ENCODE measurements at regions not wholly inside any gene's neighbourhood (a gene's known extent, or its start where the extent isn't known, plus 50 kb on each side); places are given as distances from the start of the nearest gene placed in this dataset.

DNA sequence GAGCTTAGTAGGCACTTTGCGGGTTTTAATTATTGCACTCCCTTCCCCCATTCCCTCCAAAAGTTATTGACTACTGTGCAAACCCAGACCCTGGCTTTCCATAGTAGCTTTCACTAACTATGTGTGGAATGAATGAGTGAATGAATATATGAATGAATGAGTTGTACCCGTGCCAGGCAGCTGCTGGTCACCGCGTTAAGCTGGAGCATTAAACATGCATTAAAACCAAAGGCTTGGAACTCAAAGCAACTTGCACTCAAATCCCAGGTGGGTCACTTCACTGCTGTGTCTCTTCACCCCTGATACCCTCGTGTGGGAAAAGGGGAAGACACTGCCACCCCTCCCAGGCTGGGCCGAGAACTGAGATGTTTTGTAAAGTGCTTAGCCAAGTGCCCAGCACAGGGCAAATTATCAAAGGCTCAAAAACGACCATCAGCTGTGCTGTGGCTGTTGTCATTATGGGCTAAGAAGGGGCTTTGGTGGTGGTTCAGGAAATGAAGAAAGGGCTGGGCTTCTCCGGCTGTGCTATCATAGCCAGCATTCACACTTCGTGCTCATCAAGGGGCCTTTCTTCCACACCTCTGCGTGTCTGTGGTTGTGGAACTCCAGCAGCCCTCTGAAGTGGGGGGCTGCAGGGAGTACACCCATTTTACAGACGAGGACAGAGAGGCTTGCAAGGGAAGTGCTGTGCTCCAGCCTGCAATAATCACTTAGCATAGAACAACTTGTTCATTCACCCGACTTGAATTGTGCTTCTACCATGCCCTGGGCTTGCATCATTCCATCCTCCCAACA is 60.2 kb upstream of the STX16 start:
- no peaks in the 10 kb centered on the region for H3K36me3 ChIP-seq
- H3K4me1 ChIP-seq = peaks cover 34% of the 10 kb centered on the region
- H3K27me3 ChIP-seq = no peaks in the 10 kb centered on the region
- no peak for TF ChIP-seq Cebpa-rat (IDR thresholded peaks at IDR 0.05)
- H3K4me2 ChIP-seq = peak overlapping the region; percentile 83
- no peaks in the 10 kb centered on the region for H4K20me1 ChIP-seq
- no peaks in the 10 kb centered on the region for H3K9me3 ChIP-seq
- no peak overlapping the region for H3K27ac ChIP-seq
- no peak overlapping the region for H3K4me3 ChIP-seq
- H3K9ac ChIP-seq = no peak overlapping the region

DNA sequence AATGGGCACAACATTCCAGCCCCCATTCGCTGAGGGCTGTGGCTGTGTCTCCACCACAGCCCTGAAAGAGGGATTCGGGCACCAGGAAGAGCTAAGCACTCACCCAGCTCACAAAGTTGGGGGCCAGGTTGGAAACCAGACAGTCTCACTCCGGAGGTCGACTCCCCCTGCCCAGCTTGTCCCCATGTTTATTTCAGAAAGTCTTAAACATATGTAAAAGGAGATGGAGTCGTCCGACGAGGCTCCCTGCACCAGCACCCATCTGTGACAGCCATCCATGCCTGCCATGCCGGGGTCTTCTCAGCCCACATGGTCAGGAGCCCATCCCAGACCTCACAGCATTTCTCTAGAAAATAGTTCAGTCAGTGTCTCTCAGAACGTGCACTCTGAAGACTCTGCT is 63.6 kb upstream of the STX16 start:
- H3K4me3 ChIP-seq = no peak overlapping the region
- H3K4me1 ChIP-seq = peaks cover 53% of the 10 kb centered on the region

GRCh38 chr20:58586565-58587093 is 64.5 kb upstream of the STX16 start:
- no peaks in the 10 kb centered on the region for H3K27me3 ChIP-seq
- peak overlapping the region; percentile 73; the same call in 1 of the 2 replicates for H3K4me2 ChIP-seq
- H3K9me3 ChIP-seq = peaks cover 14% of the 10 kb centered on the region; the same call in 1 of the 2 replicates
- no peak overlapping the region for H3K4me3 ChIP-seq
- no peak overlapping the region for H3K27ac ChIP-seq
- no peak overlapping the region for H3K9ac ChIP-seq
- H4K20me1 ChIP-seq = no peaks in the 10 kb centered on the region
- no peak for TF ChIP-seq Cebpa-rat (IDR thresholded peaks at IDR 0.05)
- peaks cover 53% of the 10 kb centered on the region for H3K4me1 ChIP-seq
- no peaks in the 10 kb centered on the region for H3K36me3 ChIP-seq

More for the DNA sequence above, 63.6 kb upstream of the STX16 start:
- Histone ChIP-seq H3K27me3 (no peaks in the 10 kb centered on the region), H3K9me3 (peaks cover 5% of the 10 kb centered on the region; the same call in 1 of the 2 replicates), H4K20me1 (no peaks in the 10 kb centered on the region), H3K4me2 (no peak overlapping the region), H3K27ac (no peak overlapping the region), H3K36me3 (no peaks in the 10 kb centered on the region), H3K9ac (no peak overlapping the region)
- no peak for TF ChIP-seq Cebpa-rat (IDR thresholded peaks at IDR 0.05)

GRCh38 chr20:58585753-58586540 is 65.1 kb upstream of the STX16 start:
- TF ChIP-seq Cebpa-rat (IDR thresholded peaks at IDR 0.05) = no peak
- Histone ChIP-seq H3K9me3 (peaks cover 14% of the 10 kb centered on the region; the same call in 1 of the 2 replicates), H3K4me1 (peaks cover 50% of the 10 kb centered on the region), H3K27me3 (no peaks in the 10 kb centered on the region), H3K4me3 (no peak overlapping the region), H3K36me3 (no peaks in the 10 kb centered on the region), H4K20me1 (no peaks in the 10 kb centered on the region), H3K9ac (no peak overlapping the region), H3K4me2 (peak overlapping the region; percentile 73), H3K27ac (peak overlapping the region; percentile 51; the same call in 1 of the 2 replicates)

- Histone ChIP-seq H4K20me1 (no peaks in the 10 kb centered on the region), H3K27me3 (no peaks in the 10 kb centered on the region), H3K4me1 (peaks cover 42% of the 10 kb centered on the region), H3K9me3 (peaks cover 18% of the 10 kb centered on the region; the same call in 1 of the 2 replicates), H3K4me3 (no peak overlapping the region), H3K27ac (peak overlapping the region; percentile 51; the same call in 1 of the 2 replicates), H3K4me2 (peak overlapping the region; percentile 73), H3K36me3 (no peaks in the 10 kb centered on the region), H3K9ac (no peak overlapping the region)
- TF ChIP-seq Cebpa-rat (IDR thresholded peaks at IDR 0.05) = no peak
Observed at GRCh38 chr20:58584881-58585752, 66.0 kb upstream of the STX16 start.

DNA sequence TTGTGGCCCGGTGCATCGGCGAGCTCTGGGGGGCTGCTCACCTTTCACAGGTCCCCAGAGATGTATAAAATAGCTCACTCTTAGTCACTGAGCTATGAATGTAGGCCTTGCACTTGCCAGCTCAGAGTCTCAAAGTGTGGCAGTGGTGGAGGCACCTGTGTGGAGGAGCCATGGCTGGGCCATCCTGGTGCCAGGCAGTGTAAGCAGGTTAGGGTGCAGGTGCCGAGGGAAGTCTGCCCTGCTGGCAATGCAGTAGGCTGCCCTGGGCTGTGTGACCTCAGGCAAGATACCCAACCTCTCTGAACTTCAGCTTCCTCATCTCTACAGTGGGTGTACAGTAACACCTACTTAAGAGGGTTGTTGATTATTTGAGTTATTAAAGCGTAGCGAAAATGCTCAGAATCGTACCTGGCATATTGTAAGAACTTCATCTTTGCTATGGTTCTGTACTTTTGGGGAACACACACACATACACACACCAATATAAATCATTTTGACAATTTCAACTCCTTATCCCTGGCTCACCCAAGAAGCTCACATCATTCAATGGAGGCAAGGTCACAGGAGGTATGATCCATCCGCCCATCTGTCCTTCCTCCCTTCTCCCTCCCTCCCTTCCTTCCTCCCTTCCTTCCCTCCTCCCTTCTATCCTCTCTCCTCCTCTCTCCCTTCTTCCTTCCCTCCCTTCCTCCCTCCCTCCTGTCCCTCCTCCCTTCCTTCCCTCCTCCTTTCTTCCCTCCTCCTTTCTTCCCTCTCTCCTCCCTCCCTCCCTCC is 66.8 kb upstream of the STX16 start:
- H3K9me3 ChIP-seq = peaks cover 20% of the 10 kb centered on the region; the same call in 1 of the 2 replicates
- H3K36me3 ChIP-seq = no peaks in the 10 kb centered on the region
- peaks cover 33% of the 10 kb centered on the region for H3K4me1 ChIP-seq
- no peaks in the 10 kb centered on the region for H4K20me1 ChIP-seq
- no peak for TF ChIP-seq Cebpa-rat (IDR thresholded peaks at IDR 0.05)
- H3K4me3 ChIP-seq = no peak overlapping the region
- H3K27ac ChIP-seq = no peak overlapping the region
- H3K9ac ChIP-seq = no peak overlapping the region
- H3K27me3 ChIP-seq = no peaks in the 10 kb centered on the region
- peak overlapping the region; percentile 37; the same call in 1 of the 2 replicates for H3K4me2 ChIP-seq

- Histone ChIP-seq H4K20me1 (no peaks in the 10 kb centered on the region), H3K4me3 (no peak overlapping the region), H3K4me1 (peaks cover 28% of the 10 kb centered on the region), H3K9ac (no peak overlapping the region), H3K27me3 (no peaks in the 10 kb centered on the region), H3K4me2 (peak overlapping the region; percentile 37; the same call in 1 of the 2 replicates), H3K9me3 (peaks cover 21% of the 10 kb centered on the region; the same call in 1 of the 2 replicates), H3K27ac (no peak overlapping the region), H3K36me3 (no peaks in the 10 kb centered on the region)
- no peak for TF ChIP-seq Cebpa-rat (IDR thresholded peaks at IDR 0.05)
Observed at GRCh38 chr20:58583586-58583985, 67.5 kb upstream of the STX16 start.

DNA sequence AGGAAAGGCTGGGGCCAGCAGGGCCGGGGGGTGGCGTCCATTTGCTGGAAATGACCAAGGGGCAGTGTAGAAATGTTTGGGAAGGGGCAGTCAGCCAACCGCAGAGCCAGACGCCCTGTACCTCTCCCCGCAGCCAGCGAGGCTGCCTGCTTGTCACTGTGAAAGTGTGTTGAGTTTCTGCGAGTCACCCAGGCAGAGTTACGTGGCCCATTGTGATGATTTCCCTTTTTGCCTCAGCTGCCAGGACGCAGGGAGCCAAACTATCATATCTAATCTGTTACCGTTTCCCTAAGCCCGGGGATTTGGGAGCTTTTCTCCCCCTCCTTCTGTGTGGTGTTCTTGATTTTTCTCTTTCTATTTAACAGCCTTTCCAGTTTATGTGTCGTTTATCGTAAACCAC is 67.9 kb upstream of the STX16 start:
- TF ChIP-seq Cebpa-rat (IDR thresholded peaks at IDR 0.05) = no peak
- Histone ChIP-seq H3K9ac (no peak overlapping the region), H3K9me3 (peaks cover 21% of the 10 kb centered on the region; the same call in 1 of the 2 replicates), H3K4me3 (no peak overlapping the region), H3K4me1 (peaks cover 28% of the 10 kb centered on the region), H3K27me3 (no peaks in the 10 kb centered on the region), H3K36me3 (no peaks in the 10 kb centered on the region), H3K4me2 (peak overlapping the region; percentile 37; the same call in 1 of the 2 replicates), H3K27ac (no peak overlapping the region), H4K20me1 (no peaks in the 10 kb centered on the region)

Data from BLaER1 (cell line).